GM21786 (cell line): ENCODE measurements at regions not wholly inside any gene's neighbourhood (a gene's known extent, or its start where the extent isn't known, plus 50 kb on each side); places are given as distances from the start of the nearest gene placed in this dataset.
"Not testable (repeated sequence)": the region's sequence is repeated elsewhere in the genome, so short reads cannot be mapped to it uniquely, and the experiment has no call there.

Source experiments
- ATAC-seq: cut with Tn5 transposase; IDR thresholded peaks from one replicate; pipeline ENCODE4 v1.9.1; 2021; ENCODE audit not compliant: unreplicated experiment

GRCh38 chr1:194372266-194372665 is 1185.9 kb upstream of the B3GALT2 start:
- no peak for ATAC-seq

DNA sequence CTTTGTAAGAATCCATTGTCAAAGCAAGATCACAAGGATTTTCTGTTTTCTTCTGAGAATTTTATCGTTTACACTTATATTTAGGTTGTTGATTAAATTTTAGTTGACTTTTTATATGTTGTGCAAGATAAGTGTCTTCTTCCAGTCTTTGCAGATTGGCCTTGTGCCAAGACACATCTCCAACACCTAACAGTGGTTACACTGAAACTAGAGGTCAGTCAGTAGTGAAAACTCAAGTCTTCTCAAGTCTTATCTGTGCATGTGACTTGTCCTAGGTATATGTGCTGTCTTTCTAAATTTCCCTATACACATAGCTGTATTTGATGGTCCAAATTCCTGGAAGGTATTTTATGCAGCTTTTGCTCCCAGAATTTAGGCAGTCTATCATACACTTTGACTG is 1183.2 kb upstream of the B3GALT2 start:
- ATAC-seq, result no peak

DNA sequence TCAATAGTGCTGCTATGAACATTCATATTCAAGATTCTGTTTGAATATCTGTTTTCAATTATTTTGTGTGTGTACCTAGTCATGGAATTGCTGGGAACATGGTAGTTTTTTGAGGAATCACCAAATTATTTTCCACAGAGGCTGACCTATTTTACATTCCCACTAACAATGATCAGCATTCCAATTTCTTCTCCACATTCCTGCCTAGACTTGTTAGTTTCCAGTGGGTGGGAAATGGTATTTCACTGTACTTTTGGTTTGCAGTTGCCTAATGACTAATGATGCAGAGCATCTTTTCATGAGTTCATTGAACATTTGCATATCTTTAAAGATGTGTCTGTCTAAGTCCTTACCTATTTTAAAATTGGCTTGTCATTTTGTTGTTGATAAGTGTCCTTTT is 1182.6 kb upstream of the B3GALT2 start:
- no peak for ATAC-seq

DNA sequence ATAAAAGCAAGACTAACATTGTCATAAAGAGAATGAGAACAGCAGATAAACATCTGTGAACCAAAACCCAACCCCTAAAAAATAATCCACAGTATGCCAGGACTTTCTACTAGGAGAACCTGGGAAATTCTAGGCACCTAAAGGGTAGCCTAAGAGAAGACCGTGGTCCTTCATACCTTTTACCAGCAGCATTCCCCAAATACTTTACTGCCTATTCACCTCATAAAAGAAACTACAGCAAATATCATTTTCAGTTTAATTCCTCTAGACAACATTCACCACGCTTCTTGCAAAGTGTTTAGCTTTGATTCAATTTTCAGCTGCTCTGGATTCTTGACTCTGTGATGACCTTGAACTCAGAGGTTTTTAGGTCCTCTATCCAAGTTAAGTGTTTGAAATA is 1180.7 kb upstream of the B3GALT2 start:
- ATAC-seq, result no peak

- ATAC-seq, result no peak
These were observed 1180.3 kb upstream of the B3GALT2 start for GRCh38 chr1:194366705-194367104.

DNA sequence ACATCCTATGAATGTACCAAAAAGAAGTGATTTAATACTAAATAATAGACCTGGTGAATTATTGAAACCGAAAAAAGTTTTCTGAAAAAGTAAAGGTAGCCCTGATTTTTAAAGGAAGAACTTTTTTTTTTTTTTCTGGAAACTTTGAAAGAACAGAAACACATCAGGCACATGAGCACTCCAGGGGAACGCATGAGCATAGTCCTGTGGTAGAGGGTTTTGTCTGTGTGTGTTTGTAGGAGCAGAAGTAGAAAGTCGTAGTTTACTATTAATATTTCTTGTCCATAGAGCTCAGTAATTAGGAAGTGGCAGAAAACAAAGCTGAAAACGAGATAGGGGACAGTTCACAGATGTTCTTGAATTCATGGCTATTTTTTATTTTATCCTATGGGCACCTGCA is 1175.9 kb upstream of the B3GALT2 start:
- no peak for ATAC-seq

- ATAC-seq, result no peak
These were observed 1175.1 kb upstream of the B3GALT2 start for GRCh38 chr1:194361374-194362131.

DNA sequence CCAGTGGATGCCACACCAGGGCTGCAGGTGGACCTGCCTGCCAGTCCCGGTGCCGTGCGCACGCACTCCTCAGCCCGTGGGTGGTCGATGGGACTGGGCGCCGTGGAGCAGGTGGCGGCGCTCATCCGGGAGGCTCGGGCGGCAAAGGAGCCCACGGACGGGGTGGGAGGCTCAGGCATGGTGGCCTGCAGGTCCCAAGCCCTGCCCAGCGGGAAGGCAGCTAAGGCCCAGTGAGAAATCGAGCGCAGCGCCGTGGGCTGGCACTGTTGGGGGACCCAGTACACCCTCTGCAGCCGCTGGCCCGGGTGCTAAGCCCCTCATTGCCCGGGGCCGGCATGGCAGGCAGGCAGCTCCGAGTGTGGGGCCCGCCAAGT is 1171.8 kb upstream of the B3GALT2 start:
- no peak for ATAC-seq

DNA sequence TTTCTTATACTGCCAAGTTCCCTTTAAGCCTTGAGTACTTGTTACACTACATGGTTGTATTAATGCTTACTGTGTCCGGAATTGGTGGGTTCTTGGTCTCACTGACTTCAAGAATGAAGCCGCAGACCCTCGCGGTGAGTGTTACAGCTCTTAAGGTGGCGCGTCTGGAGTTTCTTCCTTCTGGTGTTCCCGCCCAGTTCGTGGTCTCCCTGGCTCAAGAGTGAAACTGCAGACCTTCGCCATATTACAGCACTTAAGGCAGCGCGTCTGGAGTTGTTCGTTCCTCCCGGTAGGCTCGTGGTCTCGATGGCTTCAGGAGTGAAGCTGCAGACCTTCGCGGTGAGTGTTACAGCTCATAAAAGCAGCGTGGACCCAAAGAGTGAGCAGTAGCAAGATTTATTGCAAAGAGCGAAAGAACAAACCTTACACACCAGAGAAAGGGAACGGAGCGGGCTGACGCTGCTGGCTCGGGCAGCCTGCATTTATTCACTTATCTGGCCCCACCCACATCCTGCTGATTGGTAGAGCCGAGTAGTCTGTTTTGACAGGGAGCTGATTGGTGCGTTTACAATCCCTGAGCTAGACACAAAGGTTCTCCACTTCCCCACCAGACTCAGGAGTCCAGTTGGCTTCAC is 1171.3 kb upstream of the B3GALT2 start:
- not testable (repeated sequence) for ATAC-seq

GRCh38 chr1:194355488-194356106 is 1169.2 kb upstream of the B3GALT2 start:
- no peak for ATAC-seq

DNA sequence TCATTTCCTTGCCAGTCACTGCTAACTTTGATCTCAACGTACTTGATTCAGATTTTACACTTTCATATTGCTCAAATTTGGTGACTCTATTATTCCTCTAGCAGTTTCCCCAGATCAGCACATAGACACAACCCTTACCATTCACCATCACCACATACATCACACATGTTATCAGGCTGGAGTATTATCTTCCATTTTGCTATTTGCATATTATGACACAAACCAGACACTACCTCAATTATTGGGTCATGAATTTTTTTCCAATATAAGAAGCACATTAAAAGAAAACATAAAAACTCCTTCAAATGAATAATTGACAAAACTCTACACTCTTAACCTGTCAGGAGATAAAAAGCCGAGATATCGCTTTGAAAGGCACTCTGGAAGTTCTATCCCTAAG is 1166.7 kb upstream of the B3GALT2 start:
- ATAC-seq, result no peak

GRCh38 chr1:194347200-194347599 is 1160.8 kb upstream of the B3GALT2 start:
- ATAC-seq, result no peak

DNA sequence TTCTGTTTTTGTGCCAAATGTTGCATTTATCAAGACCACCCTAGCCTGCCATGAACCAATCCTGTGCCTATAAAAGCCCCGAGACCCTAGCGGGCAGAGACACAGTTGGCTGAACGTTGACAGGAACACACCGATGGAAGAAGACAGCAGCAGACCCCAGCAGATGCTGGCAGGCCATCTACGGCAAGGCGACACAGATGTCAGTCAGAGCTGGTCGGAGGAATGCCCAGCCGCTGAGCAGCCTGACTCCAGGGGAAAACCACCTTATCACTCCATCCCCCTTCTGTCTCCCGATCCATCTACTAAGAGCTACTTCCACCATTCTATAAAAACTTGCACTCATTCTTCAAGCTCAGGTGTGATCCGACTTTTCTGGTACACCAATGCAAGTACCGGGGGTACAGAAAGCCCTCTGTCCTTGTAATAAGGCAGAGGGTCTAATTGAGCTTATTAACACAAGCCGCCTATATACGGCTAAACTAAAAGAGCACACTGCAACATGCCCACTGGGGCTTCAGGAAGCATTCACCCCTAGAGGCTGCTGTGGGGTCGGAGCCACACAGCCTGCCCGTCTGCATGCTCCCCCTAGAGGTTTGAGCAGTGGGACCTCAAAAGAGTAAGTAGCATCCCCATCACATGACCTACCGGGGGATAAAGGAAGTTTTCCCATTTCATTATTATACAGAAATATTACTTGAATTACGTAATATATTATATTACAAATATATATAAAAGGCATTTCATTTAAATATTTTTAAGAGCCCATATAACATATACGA is 1156.3 kb upstream of the B3GALT2 start:
- no peak for ATAC-seq

- ATAC-seq, result no peak
These were observed 1155.2 kb upstream of the B3GALT2 start for GRCh38 chr1:194341587-194341986.

DNA sequence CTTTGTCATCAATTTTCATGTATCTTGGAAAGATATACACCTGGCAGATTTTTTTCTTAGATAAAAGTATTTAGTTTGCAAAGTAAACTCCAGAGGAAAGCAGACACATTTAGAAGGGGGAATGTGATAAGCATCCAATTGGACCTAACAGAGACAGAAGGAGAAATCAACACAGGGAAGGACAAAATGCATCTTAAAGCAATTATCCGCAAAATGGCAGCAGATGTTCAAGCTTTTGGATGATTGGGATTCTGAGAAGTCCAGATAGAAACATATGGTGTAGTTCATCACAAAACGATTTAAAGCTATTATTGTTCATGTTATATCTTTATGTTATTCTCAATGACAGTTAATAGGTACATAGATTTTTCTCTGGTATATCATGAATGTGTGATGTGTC is 1153.1 kb upstream of the B3GALT2 start:
- no peak for ATAC-seq

DNA sequence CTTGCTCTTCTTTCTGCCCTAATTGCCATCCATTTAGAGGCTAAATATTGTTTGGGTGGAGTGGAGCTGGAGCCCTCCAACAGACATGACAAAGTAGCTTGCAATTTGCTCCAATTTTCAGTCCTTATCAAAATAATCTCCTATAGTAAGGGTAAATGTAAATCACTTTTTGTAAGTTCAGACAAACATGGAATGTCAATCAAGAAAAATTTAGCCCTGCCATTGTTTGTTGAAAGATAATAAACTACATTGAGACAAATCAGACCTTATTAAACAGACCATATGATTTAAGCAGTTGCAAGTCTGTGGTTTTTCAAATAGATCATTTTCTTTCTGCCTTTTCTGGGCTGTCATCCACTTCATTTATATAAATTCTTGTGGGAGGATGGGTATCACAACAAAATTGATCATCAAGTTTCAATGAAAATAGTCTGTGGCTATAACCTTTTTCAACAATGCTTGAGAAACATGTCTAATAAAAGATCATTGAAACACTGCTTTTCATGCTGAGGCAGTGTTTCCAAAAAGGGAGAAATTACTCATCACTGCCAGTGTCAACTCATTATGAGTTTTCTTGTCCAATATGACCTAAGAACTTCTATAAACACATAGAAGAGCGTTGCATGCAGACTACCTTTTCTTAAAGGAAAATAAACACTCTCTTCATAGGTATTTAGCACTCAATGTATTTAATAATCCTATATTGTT is 1152.0 kb upstream of the B3GALT2 start:
- no peak for ATAC-seq

GRCh38 chr1:194333240-194333639 is 1146.8 kb upstream of the B3GALT2 start:
- ATAC-seq, result no peak

- no peak for ATAC-seq
These were observed 1145.3 kb upstream of the B3GALT2 start for GRCh38 chr1:194331758-194332157.

- no peak for ATAC-seq
These were observed 1136.3 kb upstream of the B3GALT2 start for GRCh38 chr1:194322751-194323150.

- no peak for ATAC-seq
These were observed 1132.4 kb upstream of the B3GALT2 start for GRCh38 chr1:194318790-194319280.

DNA sequence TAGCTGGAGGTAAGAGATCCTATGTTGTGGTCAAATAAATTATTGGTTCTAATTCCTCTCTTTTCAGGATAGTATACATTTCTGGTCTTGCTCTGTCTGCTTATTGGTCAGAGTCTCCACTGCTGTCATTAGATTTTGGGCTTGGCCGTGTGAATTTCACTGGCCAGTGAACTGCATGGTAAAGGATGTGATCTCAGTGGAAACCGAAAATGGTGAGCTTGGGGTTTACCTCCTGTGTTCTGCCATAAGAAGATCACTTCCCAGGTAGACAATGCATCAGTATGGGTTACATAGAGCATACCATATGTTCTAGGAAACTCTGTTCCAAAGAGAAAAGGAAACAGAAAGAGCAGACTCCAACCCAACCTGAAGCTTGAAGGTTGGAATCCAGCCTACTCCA is 1123.3 kb upstream of the B3GALT2 start:
- no peak for ATAC-seq
